ENCODE measurements at regions not wholly inside any gene's neighbourhood (a gene's known extent, or its start where the extent isn't known, plus 50 kb on each side); places are given as distances from the start of the nearest gene placed in this dataset.

GRCh38 chr4:108360754-108361445 lies 192.2 kb upstream of the LEF1 start:
- no peak for DNase-seq

- no peak for DNase-seq
These were observed 191.4 kb upstream of the LEF1 start for GRCh38 chr4:108359986-108360681.

GRCh38 chr4:108359130-108359985 lies 190.6 kb upstream of the LEF1 start:
- DNase-seq, result no peak

- no peak for DNase-seq
These were observed 187.3 kb upstream of the LEF1 start for GRCh38 chr4:108355902-108356535.

- no peak for DNase-seq
These were observed 186.6 kb upstream of the LEF1 start for GRCh38 chr4:108355186-108355901.

- peak in 1 of 3 experiments; percentile 19 for DNase-seq
These were observed 184.1 kb upstream of the LEF1 start for GRCh38 chr4:108352664-108353308.

- DNase-seq, result no peak
These were observed 183.1 kb upstream of the LEF1 start for GRCh38 chr4:108351791-108352190.

- peak in 1 of 3 experiments; percentile 10 for DNase-seq
These were observed 181.6 kb upstream of the LEF1 start for GRCh38 chr4:108350332-108350731.

- no peak for DNase-seq
These were observed 178.1 kb upstream of the LEF1 start for GRCh38 chr4:108346818-108347210.

- DNase-seq, result no peak
These were observed 177.4 kb upstream of the LEF1 start for GRCh38 chr4:108345862-108346817.

GRCh38 chr4:108342325-108342970 lies 173.7 kb upstream of the LEF1 start:
- DNase-seq, result no peak

GRCh38 chr4:108337923-108338322 lies 169.2 kb upstream of the LEF1 start:
- no peak for DNase-seq

- no peak for DNase-seq
These were observed 167.3 kb upstream of the LEF1 start for GRCh38 chr4:108336076-108336475.

GRCh38 chr4:108335081-108335480 lies 166.3 kb upstream of the LEF1 start:
- no peak for DNase-seq

GRCh38 chr4:108334031-108334430 lies 165.3 kb upstream of the LEF1 start:
- peak in 1 of 3 experiments; percentile 7 for DNase-seq

- DNase-seq, result no peak
These were observed 164.7 kb upstream of the LEF1 start for GRCh38 chr4:108333353-108333942.

GRCh38 chr4:108331905-108332632 lies 163.3 kb upstream of the LEF1 start:
- no peak for DNase-seq

GRCh38 chr4:108328383-108328732 lies 159.6 kb upstream of the LEF1 start:
- DNase-seq, result no peak
